Natural killer cell (primary cell): ENCODE measurements at regions not wholly inside any gene's neighbourhood (a gene's known extent, or its start where the extent isn't known, plus 50 kb on each side); places are given as distances from the start of the nearest gene placed in this dataset.

ENCODE experiments used
- ATAC-seq, 3 donors: fragments of 150-1000 bp in 2 of 3; fragments of 200-7000 bp in 1 of 3; cut with Tn5 transposase; 1 replicate in 1 of 3; 2 replicates in 2 of 3; pipeline ENCODE4 v1.10.0; 2021; ENCODE audit warnings: mild to moderate bottlenecking in 2 of 3, moderate library complexity in 2 of 3
- DNase-seq, 2 donors: peaks; one replicate each; pipeline versions ENCODE4 v3.0.0 to v3.0.0-alpha.2; 2013 to 2021; ENCODE audit warnings: mixed read lengths in 1 of 2
- H3K27ac ChIP-seq: one replicate; pipeline ENCODE4 v1.5.1; 2013; ENCODE audit warnings: mild to moderate bottlenecking, low read length
- H3K27me3 ChIP-seq: one replicate; pipeline ENCODE4 v1.6.1; 2013; ENCODE audit warnings: low read length; ENCODE audit not compliant: control insufficient read depth, insufficient read depth
- H3K36me3 ChIP-seq: one replicate; pipeline ENCODE4 v1.6.1; 2013; ENCODE audit warnings: low read length; ENCODE audit not compliant: control insufficient read depth, insufficient read depth
- H3K4me1 ChIP-seq: one replicate; pipeline ENCODE4 v1.6.1; 2013; ENCODE audit warnings: low read length; ENCODE audit not compliant: control insufficient read depth, insufficient read depth
- H3K4me3 ChIP-seq: one replicate; pipeline ENCODE4 v1.5.1; 2013; ENCODE audit warnings: low read length
- H3K9me3 ChIP-seq: one replicate; pipeline ENCODE4 v1.6.1; 2013; ENCODE audit warnings: low read length; ENCODE audit not compliant: control insufficient read depth, insufficient read depth
- H3K27ac Mint-ChIP-seq, 2 donors: one replicate each; pipeline ENCODE4 v1.8.0; 2022; ENCODE audit warnings: mild to moderate bottlenecking in 2 of 2, mixed read lengths in 2 of 2, moderate library complexity in 1 of 2
- H3K27me3 Mint-ChIP-seq, 2 donors: one replicate each; pipeline ENCODE4 v1.8.0; 2022; ENCODE audit warnings: low read depth in 2 of 2, mixed read lengths in 2 of 2
- H3K36me3 Mint-ChIP-seq: one replicate; pipeline ENCODE4 v1.8.0; 2022; ENCODE audit warnings: mixed read lengths
- H3K4me1 Mint-ChIP-seq, 2 donors: one replicate each; pipeline ENCODE4 v1.8.0; 2022; ENCODE audit warnings: mixed read lengths in 2 of 2
- H3K4me3 Mint-ChIP-seq: one replicate; pipeline ENCODE4 v1.8.0; 2022; ENCODE audit warnings: mild to moderate bottlenecking, moderate library complexity, mixed read lengths
- H3K9me3 Mint-ChIP-seq, 2 donors: one replicate each; pipeline ENCODE4 v1.8.0; 2022; ENCODE audit warnings: mixed read lengths in 2 of 2
- CTCF ChIP-seq: fragments of 200-600 bp; IDR thresholded peaks from one replicate; pipeline ENCODE4 v1.8.0; 2022; ENCODE audit warnings: antibody characterized with exemption
- WGBS: methylation state at CpG from one replicate; pipeline ENCODE4 v1.1.7; 2013; ENCODE audit warnings: missing lambda C conversion rate; ENCODE audit not compliant: insufficient coverage; 5-methylcytosine and 5-hydroxymethylcytosine counted together
- intact Hi-C: fragments of 100-400 bp; cut with micrococcal nuclease; formaldehyde crosslinking; loops from one replicate; pipeline ENCODE4 v1.14.2; 2022

GRCh38 chrY:21111313-21111712 lies 355.4 kb downstream of the RPS4Y2 start:
- ATAC-seq (no peak), DNase-seq (no peak)
- Histone ChIP-seq H3K36me3 (no peaks in the 10 kb centered on the region), H3K4me3 (no peak overlapping the region), H3K4me1 (no peaks in the 10 kb centered on the region), H3K9me3 (no peaks in the 10 kb centered on the region), H3K27me3 (no peaks in the 10 kb centered on the region), H3K27ac (no peak overlapping the region)
- no peak overlapping the region for H3K4me3 Mint-ChIP-seq
- TF ChIP-seq CTCF = no peak
- H3K9me3 Mint-ChIP-seq = no peaks in the 10 kb centered on the region
- no peaks in the 10 kb centered on the region for H3K4me1 Mint-ChIP-seq
- intact Hi-C loops = no loop called here
- no peak overlapping the region for H3K27ac Mint-ChIP-seq
- H3K36me3 Mint-ChIP-seq = no peaks in the 10 kb centered on the region
- 83% methylated on average over 1 of the region's 1 CpG for WGBS
- no peaks in the 10 kb centered on the region for H3K27me3 Mint-ChIP-seq

GRCh38 chrY:21121065-21121464 lies 365.2 kb downstream of the RPS4Y2 start:
- intact Hi-C loops = no loop called here
- DNase-seq = no peak
- no CpG with 5 or more reads among the region's 1 CpG for WGBS

GRCh38 chrY:21135591-21135990 lies 375.5 kb upstream of the RBMY1B start:
- Mint-ChIP-seq H3K27ac (no peak overlapping the region), H3K4me1 (no peaks in the 10 kb centered on the region), H3K36me3 (no peaks in the 10 kb centered on the region), H3K9me3 (no peaks in the 10 kb centered on the region), H3K4me3 (no peak overlapping the region), H3K27me3 (no peaks in the 10 kb centered on the region)
- intact Hi-C loops = no loop called here
- Histone ChIP-seq H3K36me3 (no peaks in the 10 kb centered on the region), H3K4me1 (no peaks in the 10 kb centered on the region), H3K4me3 (no peak overlapping the region), H3K27ac (no peak overlapping the region), H3K9me3 (no peaks in the 10 kb centered on the region), H3K27me3 (no peaks in the 10 kb centered on the region)
- no peak for ATAC-seq
- WGBS = 100% methylated on average over 1 of the region's 1 CpG
- DNase-seq = no peak
- TF ChIP-seq CTCF = no peak

More at GRCh38 chrY:21121065-21121464, 365.2 kb downstream of the RPS4Y2 start:
- H3K36me3 ChIP-seq = no peaks in the 10 kb centered on the region
- no peak for TF ChIP-seq CTCF
- no peaks in the 10 kb centered on the region for H3K36me3 Mint-ChIP-seq
- no peaks in the 10 kb centered on the region for H3K4me1 ChIP-seq
- no peak for ATAC-seq
- no peaks in the 10 kb centered on the region for H3K9me3 ChIP-seq
- H3K4me3 ChIP-seq = no peak overlapping the region
- H3K27me3 Mint-ChIP-seq = no peaks in the 10 kb centered on the region
- H3K4me1 Mint-ChIP-seq = no peaks in the 10 kb centered on the region
- H3K27ac Mint-ChIP-seq = no peak overlapping the region
- H3K27ac ChIP-seq = no peak overlapping the region
- H3K4me3 Mint-ChIP-seq = no peak overlapping the region
- H3K9me3 Mint-ChIP-seq = no peaks in the 10 kb centered on the region
- no peaks in the 10 kb centered on the region for H3K27me3 ChIP-seq

GRCh38 chrY:21138056-21138758 lies 372.9 kb upstream of the RBMY1B start:
- Histone ChIP-seq H3K36me3 (no peaks in the 10 kb centered on the region), H3K27ac (no peak overlapping the region), H3K27me3 (no peaks in the 10 kb centered on the region), H3K9me3 (no peaks in the 10 kb centered on the region), H3K4me3 (no peak overlapping the region), H3K4me1 (no peaks in the 10 kb centered on the region)
- peak in 1 of 2 donors; percentile 4 for DNase-seq
- Mint-ChIP-seq H3K36me3 (no peaks in the 10 kb centered on the region), H3K4me3 (no peak overlapping the region), H3K27me3 (no peaks in the 10 kb centered on the region), H3K9me3 (no peaks in the 10 kb centered on the region), H3K27ac (no peak overlapping the region), H3K4me1 (no peaks in the 10 kb centered on the region)
- intact Hi-C loops = no loop called here
- WGBS = no CpG with 5 or more reads among the region's 1 CpG
- TF ChIP-seq CTCF = no peak
- ATAC-seq = no peak
